ENCODE measurements at regions not wholly inside any gene's neighbourhood (a gene's known extent, or its start where the extent isn't known, plus 50 kb on each side); places are given as distances from the start of the nearest gene placed in this dataset.

DNA sequence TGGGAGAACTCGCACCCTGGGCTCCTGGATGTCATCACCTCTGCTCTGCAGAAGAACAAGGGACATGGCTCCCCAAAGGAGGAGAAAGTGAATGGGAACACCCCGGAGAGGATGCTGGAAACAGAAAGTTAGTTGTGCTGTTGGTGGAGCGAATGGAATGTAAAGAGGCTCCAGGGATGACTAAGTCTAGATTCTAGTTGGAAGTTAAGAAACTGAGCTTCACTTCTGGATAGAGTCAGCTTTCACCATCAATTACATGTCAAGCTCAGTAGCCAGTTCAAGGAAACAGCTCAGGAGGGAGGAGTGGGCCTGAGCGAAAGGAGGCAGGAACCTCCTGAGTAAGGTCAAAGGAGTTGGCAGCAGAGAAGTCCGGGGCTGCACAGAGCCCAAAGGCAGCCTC is 132.1 kb upstream of the ARID1B start:
- no peak for TF ChIP-seq POLR2A (IDR thresholded peaks at IDR 0.05)
- TF ChIP-seq, protein P1, sequence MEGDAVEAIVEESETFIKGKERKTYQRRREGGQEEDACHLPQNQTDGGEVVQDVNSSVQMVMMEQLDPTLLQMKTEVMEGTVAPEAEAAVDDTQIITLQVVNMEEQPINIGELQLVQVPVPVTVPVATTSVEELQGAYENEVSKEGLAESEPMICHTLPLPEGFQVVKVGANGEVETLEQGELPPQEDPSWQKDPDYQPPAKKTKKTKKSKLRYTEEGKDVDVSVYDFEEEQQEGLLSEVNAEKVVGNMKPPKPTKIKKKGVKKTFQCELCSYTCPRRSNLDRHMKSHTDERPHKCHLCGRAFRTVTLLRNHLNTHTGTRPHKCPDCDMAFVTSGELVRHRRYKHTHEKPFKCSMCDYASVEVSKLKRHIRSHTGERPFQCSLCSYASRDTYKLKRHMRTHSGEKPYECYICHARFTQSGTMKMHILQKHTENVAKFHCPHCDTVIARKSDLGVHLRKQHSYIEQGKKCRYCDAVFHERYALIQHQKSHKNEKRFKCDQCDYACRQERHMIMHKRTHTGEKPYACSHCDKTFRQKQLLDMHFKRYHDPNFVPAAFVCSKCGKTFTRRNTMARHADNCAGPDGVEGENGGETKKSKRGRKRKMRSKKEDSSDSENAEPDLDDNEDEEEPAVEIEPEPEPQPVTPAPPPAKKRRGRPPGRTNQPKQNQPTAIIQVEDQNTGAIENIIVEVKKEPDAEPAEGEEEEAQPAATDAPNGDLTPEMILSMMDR (IDR thresholded peaks at IDR 0.05), result no peak

All from prostate gland (tissue), 2 donors.